ENCODE measurements at regions not wholly inside any gene's neighbourhood (a gene's known extent, or its start where the extent isn't known, plus 50 kb on each side); places are given as distances from the start of the nearest gene placed in this dataset.

- DNase-seq (ENCODE audit: low read depth in 2 of 2), result no peak
These were observed 237.5 kb upstream of the SLC35B3 start for GRCh38 chr6:8672882-8673281.

- DNase-seq (ENCODE audit: low read depth in 2 of 2), result no peak
These were observed 235.4 kb upstream of the SLC35B3 start for GRCh38 chr6:8670792-8671191.

- DNase-seq (ENCODE audit: low read depth in 2 of 2), result no peak
These were observed 229.4 kb upstream of the SLC35B3 start for GRCh38 chr6:8664700-8665099.

GRCh38 chr6:8664070-8664469 lies 228.7 kb upstream of the SLC35B3 start:
- no peak for DNase-seq (ENCODE audit: low read depth in 2 of 2)

GRCh38 chr6:8659404-8660189 lies 224.3 kb upstream of the SLC35B3 start:
- no peak for DNase-seq (ENCODE audit: low read depth in 2 of 2)

GRCh38 chr6:8658416-8658815 lies 223.1 kb upstream of the SLC35B3 start:
- no peak for DNase-seq (ENCODE audit: low read depth in 2 of 2)

GRCh38 chr6:8657522-8657921 lies 222.2 kb upstream of the SLC35B3 start:
- DNase-seq (ENCODE audit: low read depth in 2 of 2), result no peak

- DNase-seq (ENCODE audit: low read depth in 2 of 2), result no peak
These were observed 220.5 kb upstream of the SLC35B3 start for GRCh38 chr6:8655670-8656454.

- no peak for DNase-seq (ENCODE audit: low read depth in 2 of 2)
These were observed 217.4 kb upstream of the SLC35B3 start for GRCh38 chr6:8652710-8653109.

GRCh38 chr6:8651998-8652397 lies 216.7 kb upstream of the SLC35B3 start:
- DNase-seq (ENCODE audit: low read depth in 2 of 2), result no peak

GRCh38 chr6:8645212-8645611 lies 209.9 kb upstream of the SLC35B3 start:
- no peak for DNase-seq (ENCODE audit: low read depth in 2 of 2)

- no peak for DNase-seq (ENCODE audit: low read depth in 2 of 2)
These were observed 209.0 kb upstream of the SLC35B3 start for GRCh38 chr6:8644306-8644705.

GRCh38 chr6:8642854-8643253 lies 207.5 kb upstream of the SLC35B3 start:
- DNase-seq (ENCODE audit: low read depth in 2 of 2), result no peak

GRCh38 chr6:8642131-8642530 lies 206.8 kb upstream of the SLC35B3 start:
- no peak for DNase-seq (ENCODE audit: low read depth in 2 of 2)

- no peak for DNase-seq (ENCODE audit: low read depth in 2 of 2)
These were observed 204.7 kb upstream of the SLC35B3 start for GRCh38 chr6:8639928-8640649.

GRCh38 chr6:8637896-8638597 lies 202.7 kb upstream of the SLC35B3 start:
- DNase-seq (ENCODE audit: low read depth in 2 of 2), result no peak

GRCh38 chr6:8633762-8634161 lies 198.4 kb upstream of the SLC35B3 start:
- DNase-seq (ENCODE audit: low read depth in 2 of 2), result no peak

- no peak for DNase-seq (ENCODE audit: low read depth in 2 of 2)
These were observed 193.4 kb upstream of the SLC35B3 start for GRCh38 chr6:8628736-8629135.

- no peak for DNase-seq (ENCODE audit: low read depth in 2 of 2)
These were observed 192.7 kb upstream of the SLC35B3 start for GRCh38 chr6:8628063-8628462.

GRCh38 chr6:8627085-8627861 lies 191.9 kb upstream of the SLC35B3 start:
- no peak for DNase-seq (ENCODE audit: low read depth in 2 of 2)

- no peak for DNase-seq (ENCODE audit: low read depth in 2 of 2)
These were observed 189.3 kb upstream of the SLC35B3 start for GRCh38 chr6:8624665-8625064.

All from stimulated activated CD8-positive, alpha-beta memory T cell treated with anti-CD3 and anti-CD28 coated beads, Interleukin-7, amount 100 ng/mL, for 1 hour (primary cell).